ENCODE measurements at regions not wholly inside any gene's neighbourhood (a gene's known extent, or its start where the extent isn't known, plus 50 kb on each side); places are given as distances from the start of the nearest gene placed in this dataset.

GRCh38 chr12:24748326-24748725, 200.6 kb downstream of the BCAT1 start:
- no peak for TF ChIP-seq MYC (IDR thresholded peaks at IDR 0.05; ENCODE audit: low read depth, low read length)
- no peak for TF ChIP-seq MAX (IDR thresholded peaks at IDR 0.05; ENCODE audit: insufficient read depth, insufficient read length)
- no peak for TF ChIP-seq EZH2 (IDR thresholded peaks at IDR 0.05; ENCODE audit: borderline replicate concordance, low read depth, low read length, severe bottlenecking)
- no peak for TF ChIP-seq POLR2A (IDR thresholded peaks at IDR 0.05; ENCODE audit: low read depth, low read length)
- TF ChIP-seq FOS (IDR thresholded peaks at IDR 0.05; ENCODE audit: borderline replicate concordance, insufficient read depth, low read length), result no peak
- no peak for TF ChIP-seq GATA2 (IDR thresholded peaks at IDR 0.05; ENCODE audit: insufficient read depth, insufficient read length, low read depth, low read length)
- TF ChIP-seq JUN (IDR thresholded peaks at IDR 0.05; ENCODE audit: borderline replicate concordance, insufficient read depth, insufficient read length, low read depth), result no peak
- no peak for TF ChIP-seq POLR2AphosphoS5 (IDR thresholded peaks at IDR 0.05; ENCODE audit: insufficient read depth, low read depth, low read length)
- no peak for TF ChIP-seq CTCF (IDR thresholded peaks at IDR 0.05; ENCODE audit: extremely low read depth in 1 of 2, insufficient read depth in 1 of 2, low read depth in 1 of 2, low read length in 2 of 2)
- ChIA-PET CTCF (interaction anchor here (0.8 to 1.5 kb wide), 2 partner anchors 20 to 30 kb away, joined by 3 to 4 read pairs; no protein-coding TSS in a partner anchor), POLR2A (no interaction called here)
- Histone ChIP-seq H3K27me3 (ENCODE audit: control insufficient read depth in 2 of 2, insufficient read depth in 2 of 2, low read length in 2 of 2) (peaks cover 2 to 3% of the 10 kb centered on the region in 2 experiments), H3K9ac (replicated peaks; ENCODE audit: extremely low read depth, insufficient read depth, low read length) (no peak overlapping the region), H2AFZ (ENCODE audit: low read depth, low read length) (no peak overlapping the region), H3K27ac (ENCODE audit: insufficient read depth, low read depth, low read length) (no peak overlapping the region), H3K9me3 (replicated peaks; ENCODE audit: control insufficient read depth, insufficient read depth, low read length) (no peaks in the 10 kb centered on the region), H3K79me2 (ENCODE audit: control insufficient read depth, insufficient read depth, low read length) (no peaks in the 10 kb centered on the region), H3K4me2 (ENCODE audit: insufficient read depth, low read length) (no peak overlapping the region), H3K36me3 (ENCODE audit: control insufficient read depth in 2 of 2, extremely low read depth in 1 of 2, insufficient read depth in 2 of 2, low read length in 2 of 2) (no peaks in the 10 kb centered on the region), H3K4me3 (replicated peaks in 1 of 3; ENCODE audit: insufficient read depth in 1 of 3, low read depth in 1 of 3, low read length in 3 of 3) (no peak overlapping the region), H3K4me1 (ENCODE audit: control insufficient read depth, extremely low read depth, insufficient read depth, low read length) (no peaks in the 10 kb centered on the region), H4K20me1 (replicated peaks; ENCODE audit: control insufficient read depth, extremely low read depth, insufficient read depth, low read length) (no peaks in the 10 kb centered on the region), H3K9me1 (replicated peaks; ENCODE audit: control insufficient read depth, extremely low read depth, insufficient read depth, low read length) (no peaks in the 10 kb centered on the region)
- no peak for DNase-seq (ENCODE audit: low read depth, low spot score)
- FAIRE-seq, result no peak
- BruUV-seq (replicated peaks), result no TSS peak
- dilution Hi-C loops (cut with MboI; ENCODE audit: extremely low pct_ligation_motif_present, low sequenced_read_pairs), result no loop called here
- intact Hi-C loops (cut with micrococcal nuclease), result no loop called here
